ENCODE measurements at regions not wholly inside any gene's neighbourhood (a gene's known extent, or its start where the extent isn't known, plus 50 kb on each side); places are given as distances from the start of the nearest gene placed in this dataset.

- TF ChIP-seq EZH2 (IDR thresholded peaks at IDR 0.05; ENCODE audit: low read depth, unreplicated experiment) (no peak), REST (IDR thresholded peaks at IDR 0.05; ENCODE audit: unreplicated experiment) (no peak), JUNB (IDR thresholded peaks at IDR 0.05; ENCODE audit: unreplicated experiment) (no peak), CREB1 (CRISPR knock-in tag; IDR thresholded peaks at IDR 0.05; ENCODE audit: low read depth) (no peak)
Measured at GRCh38 chr5:2471152-2471879, 280.2 kb downstream of the IRX2 start (continued).

GRCh38 chr5:2466966-2467365, 284.5 kb downstream of the IRX2 start:
- Histone ChIP-seq H3K27ac (ENCODE audit: low read depth) (no peak overlapping the region), H3K27me3 (ENCODE audit: insufficient read depth) (no peaks in the 10 kb centered on the region), H3K4me2 (no peak overlapping the region), H3K4me3 (no peak overlapping the region), H3K9me2 (ENCODE audit: insufficient read depth) (no peaks in the 10 kb centered on the region), H3F3A (replicated peaks; ENCODE audit: low read depth) (no peaks in the 10 kb centered on the region), H2AFZ (no peak overlapping the region), H4K20me1 (replicated peaks; ENCODE audit: insufficient read depth) (no peaks in the 10 kb centered on the region), H3K79me2 (replicated peaks; ENCODE audit: insufficient read depth) (no peaks in the 10 kb centered on the region), H3K36me3 (ENCODE audit: insufficient read depth) (no peaks in the 10 kb centered on the region; the same call in 1 of the 2 replicates), H3K4me1 (ENCODE audit: insufficient read depth) (no peaks in the 10 kb centered on the region)
- Mint-ChIP-seq H3K4me1 (peaks cover 14% of the 10 kb centered on the region), H3K36me3 (ENCODE audit: low read depth) (peaks cover 6% of the 10 kb centered on the region; the same call in 2 of the 3 replicates), H3K27ac (no peak overlapping the region), H3K4me3 (no peak overlapping the region), H3K27me3 (ENCODE audit: insufficient read depth, low read depth, poor library complexity) (peaks cover 4% of the 10 kb centered on the region), H3K9me3 (peaks cover 10% of the 10 kb centered on the region)
- no peak for TF ChIP-seq CTCF (conservative IDR thresholded peaks at IDR 0.05; ENCODE audit: low read depth in 2 of 2)
- TF ChIP-seq ZNF331 (CRISPR knock-in tag; IDR thresholded peaks at IDR 0.05; ENCODE audit: low read depth) = no peak
- ATAC-seq (no peak), DNase-seq (ENCODE audit: low spot score) (no peak)

- Histone ChIP-seq H3K79me2 (replicated peaks; ENCODE audit: insufficient read depth) (no peaks in the 10 kb centered on the region), H4K20me1 (replicated peaks; ENCODE audit: insufficient read depth) (no peaks in the 10 kb centered on the region), H3K36me3 (ENCODE audit: insufficient read depth) (no peaks in the 10 kb centered on the region; the same call in 1 of the 2 replicates), H3K9me2 (ENCODE audit: insufficient read depth) (no peaks in the 10 kb centered on the region), H3K4me3 (no peak overlapping the region), H3F3A (replicated peaks; ENCODE audit: low read depth) (no peaks in the 10 kb centered on the region), H3K4me1 (ENCODE audit: insufficient read depth) (no peaks in the 10 kb centered on the region), H3K4me2 (no peak overlapping the region), H3K27ac (ENCODE audit: low read depth) (no peak overlapping the region), H3K27me3 (ENCODE audit: insufficient read depth) (no peaks in the 10 kb centered on the region), H2AFZ (no peak overlapping the region)
- peak; percentile 81 for ATAC-seq
- H3K27me3 Mint-ChIP-seq (ENCODE audit: insufficient read depth, low read depth, poor library complexity) = peaks cover 6% of the 10 kb centered on the region
- TF ChIP-seq CTCF (conservative IDR thresholded peaks at IDR 0.05; ENCODE audit: low read depth in 2 of 2) (0 out of 4 replicates have a peak, but pooled peaks of 1 of the 2 experiments have one; percentile 20), STAT1 (IDR thresholded peaks at IDR 0.05; ENCODE audit: unreplicated experiment) (no peak)
- no peak overlapping the region for H3K4me3 Mint-ChIP-seq
- H3K27ac Mint-ChIP-seq = no peak overlapping the region
- H3K36me3 Mint-ChIP-seq (ENCODE audit: low read depth) = no peaks in the 10 kb centered on the region; the same call in 2 of the 3 replicates
- DNase-seq (ENCODE audit: low spot score) = peak; percentile 1
- H3K4me1 Mint-ChIP-seq = peaks cover 19% of the 10 kb centered on the region
- H3K9me3 Mint-ChIP-seq = peaks cover under 1% of the 10 kb centered on the region; the same call in 2 of the 3 replicates
Measured at GRCh38 chr5:2465383-2465782, 286.1 kb downstream of the IRX2 start.

Measured in GM23338 (cell line).